ENCODE measurements at regions not wholly inside any gene's neighbourhood (a gene's known extent, or its start where the extent isn't known, plus 50 kb on each side); places are given as distances from the start of the nearest gene placed in this dataset.
"Not testable (repeated sequence)": the region's sequence is repeated elsewhere in the genome, so short reads cannot be mapped to it uniquely, and the experiment has no call there.

GRCh38 chr14:36411951-36412350 lies 91.5 kb upstream of the MBIP start:
- not testable (repeated sequence) for DNase-seq

- DNase-seq, result no peak
These were observed 88.0 kb upstream of the MBIP start for GRCh38 chr14:36408388-36408787.

GRCh38 chr14:36405589-36406274 lies 85.3 kb upstream of the MBIP start:
- DNase-seq, result no peak

- DNase-seq, result no peak
These were observed 82.4 kb upstream of the MBIP start for GRCh38 chr14:36402867-36403266.

- no peak for DNase-seq
These were observed 78.2 kb upstream of the MBIP start for GRCh38 chr14:36398463-36399291.

- DNase-seq, result no peak
These were observed 76.9 kb upstream of the MBIP start for GRCh38 chr14:36397357-36397756.

- DNase-seq, result no peak
These were observed 76.4 kb upstream of the MBIP start for GRCh38 chr14:36396798-36397197.

- DNase-seq, result no peak
These were observed 74.2 kb upstream of the MBIP start for GRCh38 chr14:36394593-36394992.

GRCh38 chr14:36390718-36391117 lies 70.3 kb upstream of the MBIP start:
- DNase-seq, result no peak

GRCh38 chr14:36383767-36384431 lies 63.5 kb upstream of the MBIP start:
- DNase-seq, result peak in 1 of 3 donors; percentile 4

GRCh38 chr14:36373982-36374673 lies 53.7 kb upstream of the MBIP start:
- DNase-seq, result peak; percentile 38 to 61 (median 51)

All from muscle of back (tissue), 3 donors.